CD4-positive, alpha-beta memory T cell (primary cell): ENCODE measurements at regions not wholly inside any gene's neighbourhood (a gene's known extent, or its start where the extent isn't known, plus 50 kb on each side); places are given as distances from the start of the nearest gene placed in this dataset.

ENCODE experiments used
- CTCF ChIA-PET: fragments of 350-600 bp; sonication (Branson Sonifier 250); formaldehyde crosslinking; loops from one replicate; lab custom pipeline; 2021; ENCODE audit warnings: inconsistent platforms; ENCODE audit not compliant: partially characterized antibody; lab: Charles Lee
- POLR2A ChIA-PET: fragments of 350-600 bp; sonication (Branson Sonifier 250); formaldehyde crosslinking; loops from one replicate; lab custom pipeline; 2021; ENCODE audit not compliant: partially characterized antibody; lab: Charles Lee
- DNase-seq, 5 donors: peaks; one replicate each; pipeline versions ENCODE4 v3.0.0 to v3.0.0-alpha.2; 2020 to 2022; ENCODE audit warnings: mixed read lengths in 1 of 5
- H3K27ac ChIP-seq: one replicate; pipeline ENCODE4 v1.7.0; 2013; ENCODE audit warnings: low read depth, low read length
- H3K27me3 ChIP-seq: 2 replicates; pipeline ENCODE4 v1.7.0; 2013; ENCODE audit warnings: mild to moderate bottlenecking, low read length, moderate library complexity; ENCODE audit not compliant: insufficient read depth
- H3K36me3 ChIP-seq: 2 replicates; pipeline ENCODE4 v1.7.0; 2013; ENCODE audit warnings: mild to moderate bottlenecking, low read length, moderate library complexity; ENCODE audit not compliant: insufficient read depth
- H3K4me1 ChIP-seq: 2 replicates; pipeline ENCODE4 v1.7.0; 2013; ENCODE audit warnings: mild to moderate bottlenecking, low read length, moderate library complexity; ENCODE audit not compliant: insufficient read depth
- H3K4me3 ChIP-seq, 2 donors: one replicate each; pipeline ENCODE4 v1.7.0; 2013; ENCODE audit warnings: low read length in 2 of 2, mild to moderate bottlenecking in 1 of 2
- H3K9me3 ChIP-seq, 2 donors: one replicate each; pipeline ENCODE4 v1.7.0; 2013; ENCODE audit warnings: low read length in 2 of 2, control low read depth in 1 of 2; ENCODE audit not compliant: control insufficient read depth in 1 of 2
- H3K27ac Mint-ChIP-seq, 7 donors: one replicate each; pipeline ENCODE4 v1.8.0; 2020 to 2021; ENCODE audit warnings: mixed read lengths in 7 of 7, mild to moderate bottlenecking in 6 of 7, inconsistent platforms in 3 of 7, moderate library complexity in 3 of 7
- H3K27me3 Mint-ChIP-seq, 2 donors: one replicate each; pipeline ENCODE4 v1.8.0; 2020 to 2021; ENCODE audit warnings: mixed read lengths in 2 of 2
- H3K36me3 Mint-ChIP-seq, 2 donors: one replicate each; pipeline ENCODE4 v1.8.0; 2020 to 2021; ENCODE audit warnings: mixed read lengths in 2 of 2, inconsistent platforms in 1 of 2, mild to moderate bottlenecking in 1 of 2
- H3K4me1 Mint-ChIP-seq, 4 donors: one replicate each; pipeline ENCODE4 v1.8.0; 2020 to 2021; ENCODE audit warnings: mixed read lengths in 4 of 4, mild to moderate bottlenecking in 1 of 4
- H3K4me3 Mint-ChIP-seq, 8 donors: one replicate each; pipeline ENCODE4 v1.8.0; 2020 to 2021; ENCODE audit warnings: mixed read lengths in 8 of 8, mild to moderate bottlenecking in 7 of 8, moderate library complexity in 6 of 8, inconsistent platforms in 3 of 8
- H3K9me3 Mint-ChIP-seq, 8 donors: one replicate each; pipeline ENCODE4 v1.8.0; 2020 to 2021; ENCODE audit warnings: mixed read lengths in 8 of 8, mild to moderate bottlenecking in 5 of 8, inconsistent platforms in 3 of 8, moderate library complexity in 1 of 8
- intact Hi-C: fragments of 100-400 bp; cut with micrococcal nuclease; formaldehyde crosslinking; loops from one replicate; pipeline ENCODE4 v1.15.1; 2023

GRCh38 chr3:178090899-178091298 is 445.3 kb upstream of the KCNMB2 start:
- Histone ChIP-seq H3K4me1 (peaks cover 4% of the 10 kb centered on the region), H3K36me3 (no peaks in the 10 kb centered on the region), H3K27me3 (no peaks in the 10 kb centered on the region), H3K4me3 (no peak overlapping the region), H3K9me3 (no peaks in the 10 kb centered on the region), H3K27ac (no peak overlapping the region)
- Mint-ChIP-seq H3K4me1 (peaks cover 2 to 7% (median 6%) of the 10 kb centered on the region in 4 donors), H3K27ac (no peak overlapping the region), H3K27me3 (peaks cover 0 to 3% of the 10 kb centered on the region in 2 donors), H3K9me3 (peaks cover 2 to 44% (median 15%) of the 10 kb centered on the region in 8 donors), H3K4me3 (no peak overlapping the region), H3K36me3 (peaks cover 0 to 4% of the 10 kb centered on the region in 2 donors)
- intact Hi-C loops: no loop called here
- POLR2A ChIA-PET: no interaction called here
- no peak for DNase-seq
- CTCF ChIA-PET: no interaction called here

GRCh38 chr3:178095522-178095921 is 440.7 kb upstream of the KCNMB2 start:
- H3K4me3 Mint-ChIP-seq: no peak overlapping the region
- peaks cover 0 to 36% (median 15%) of the 10 kb centered on the region in 8 donors for H3K9me3 Mint-ChIP-seq
- peaks cover 0 to 4% of the 10 kb centered on the region in 2 donors for H3K36me3 Mint-ChIP-seq
- H3K27me3 ChIP-seq: no peaks in the 10 kb centered on the region
- no peaks in the 10 kb centered on the region for H3K27me3 Mint-ChIP-seq
- CTCF ChIA-PET: no interaction called here
- peaks cover 0 to 3% (median 0%) of the 10 kb centered on the region in 4 donors for H3K4me1 Mint-ChIP-seq
- H3K9me3 ChIP-seq: no peaks in the 10 kb centered on the region
- no peak overlapping the region for H3K4me3 ChIP-seq
- no peaks in the 10 kb centered on the region for H3K4me1 ChIP-seq
- no peak overlapping the region for H3K27ac ChIP-seq
- H3K36me3 ChIP-seq: no peaks in the 10 kb centered on the region
- POLR2A ChIA-PET: no interaction called here
- H3K27ac Mint-ChIP-seq: no peak overlapping the region
- no peak for DNase-seq
- intact Hi-C loops: no loop called here

GRCh38 chr3:178096955-178097354 is 439.3 kb upstream of the KCNMB2 start:
- Mint-ChIP-seq H3K9me3 (peaks cover 0 to 26% (median 12%) of the 10 kb centered on the region in 8 donors), H3K27ac (no peak overlapping the region), H3K36me3 (peaks cover 0 to 3% of the 10 kb centered on the region in 2 donors), H3K4me3 (no peak overlapping the region), H3K4me1 (peaks cover 0 to 3% (median 0%) of the 10 kb centered on the region in 4 donors), H3K27me3 (no peaks in the 10 kb centered on the region)
- intact Hi-C loops: no loop called here
- POLR2A ChIA-PET: no interaction called here
- H3K27me3 ChIP-seq: no peaks in the 10 kb centered on the region
- no peak overlapping the region for H3K4me3 ChIP-seq
- no peak for DNase-seq
- CTCF ChIA-PET: no interaction called here
- H3K36me3 ChIP-seq: no peaks in the 10 kb centered on the region
- no peaks in the 10 kb centered on the region for H3K9me3 ChIP-seq
- no peaks in the 10 kb centered on the region for H3K4me1 ChIP-seq
- no peak overlapping the region for H3K27ac ChIP-seq

GRCh38 chr3:178097576-178097975 is 438.7 kb upstream of the KCNMB2 start:
- H3K27me3 ChIP-seq: no peaks in the 10 kb centered on the region
- no peaks in the 10 kb centered on the region for H3K27me3 Mint-ChIP-seq
- intact Hi-C loops: no loop called here
- CTCF ChIA-PET: no interaction called here
- H3K27ac Mint-ChIP-seq: no peak overlapping the region
- no peaks in the 10 kb centered on the region for H3K36me3 ChIP-seq
- no peaks in the 10 kb centered on the region for H3K36me3 Mint-ChIP-seq
- no peak overlapping the region for H3K4me3 Mint-ChIP-seq
- H3K4me3 ChIP-seq: no peak overlapping the region
- H3K4me1 Mint-ChIP-seq: peaks cover 0 to 3% (median 0%) of the 10 kb centered on the region in 4 donors
- POLR2A ChIA-PET: no interaction called here
- no peaks in the 10 kb centered on the region for H3K9me3 ChIP-seq
- H3K9me3 Mint-ChIP-seq: peaks cover 0 to 20% (median 8%) of the 10 kb centered on the region in 8 donors
- no peak overlapping the region for H3K27ac ChIP-seq
- H3K4me1 ChIP-seq: no peaks in the 10 kb centered on the region
- no peak for DNase-seq

GRCh38 chr3:178099274-178099673 is 437.0 kb upstream of the KCNMB2 start:
- Mint-ChIP-seq H3K4me3 (no peak overlapping the region), H3K4me1 (peaks cover 0 to 3% (median 0%) of the 10 kb centered on the region in 4 donors), H3K36me3 (no peaks in the 10 kb centered on the region), H3K9me3 (peaks cover 0 to 5% (median 0%) of the 10 kb centered on the region in 8 donors), H3K27me3 (no peaks in the 10 kb centered on the region), H3K27ac (no peak overlapping the region)
- H3K4me3 ChIP-seq: no peak overlapping the region
- no peak overlapping the region for H3K27ac ChIP-seq
- DNase-seq: no peak
- POLR2A ChIA-PET: no interaction called here
- CTCF ChIA-PET: interaction anchor here (1.4 kb wide), 1 partner anchor 13 kb away, joined by 4 read pairs; no protein-coding TSS in a partner anchor
- no peaks in the 10 kb centered on the region for H3K27me3 ChIP-seq
- H3K9me3 ChIP-seq: no peaks in the 10 kb centered on the region
- no peaks in the 10 kb centered on the region for H3K36me3 ChIP-seq
- no peaks in the 10 kb centered on the region for H3K4me1 ChIP-seq
- intact Hi-C loops: no loop called here

- no peak overlapping the region for H3K27ac ChIP-seq
- H3K36me3 ChIP-seq: no peaks in the 10 kb centered on the region
- ChIA-PET POLR2A (no interaction called here), CTCF (interaction anchor here (1.4 kb wide), 1 partner anchor 13 kb away, joined by 4 read pairs; no protein-coding TSS in a partner anchor)
- Mint-ChIP-seq H3K4me3 (no peak overlapping the region), H3K27me3 (no peaks in the 10 kb centered on the region), H3K36me3 (no peaks in the 10 kb centered on the region), H3K9me3 (no peaks in the 10 kb centered on the region), H3K27ac (no peak overlapping the region), H3K4me1 (peaks cover 0 to 3% (median 0%) of the 10 kb centered on the region in 4 donors)
- H3K4me1 ChIP-seq: no peaks in the 10 kb centered on the region
- no peaks in the 10 kb centered on the region for H3K9me3 ChIP-seq
- no peak overlapping the region for H3K4me3 ChIP-seq
- DNase-seq: no peak
- intact Hi-C loops: no loop called here
- no peaks in the 10 kb centered on the region for H3K27me3 ChIP-seq
Observed at GRCh38 chr3:178099862-178100261, 436.4 kb upstream of the KCNMB2 start.

- POLR2A ChIA-PET: no interaction called here
- intact Hi-C loops: no loop called here
- DNase-seq: no peak
- Mint-ChIP-seq H3K27ac (no peak overlapping the region), H3K4me1 (peaks cover 0 to 3% (median 0%) of the 10 kb centered on the region in 4 donors), H3K27me3 (no peaks in the 10 kb centered on the region), H3K4me3 (no peak overlapping the region), H3K36me3 (no peaks in the 10 kb centered on the region), H3K9me3 (no peaks in the 10 kb centered on the region)
- no peaks in the 10 kb centered on the region for H3K27me3 ChIP-seq
- no peaks in the 10 kb centered on the region for H3K4me1 ChIP-seq
- CTCF ChIA-PET: interaction anchor here (0.7 kb wide), 1 partner anchor 16 kb away, joined by 3 read pairs; no protein-coding TSS in a partner anchor
- no peak overlapping the region for H3K27ac ChIP-seq
- no peak overlapping the region for H3K4me3 ChIP-seq
- no peaks in the 10 kb centered on the region for H3K36me3 ChIP-seq
- no peaks in the 10 kb centered on the region for H3K9me3 ChIP-seq
Observed at GRCh38 chr3:178100908-178101307, 435.3 kb upstream of the KCNMB2 start.
